ENCODE measurements at regions not wholly inside any gene's neighbourhood (a gene's known extent, or its start where the extent isn't known, plus 50 kb on each side); places are given as distances from the start of the nearest gene placed in this dataset.

DNA sequence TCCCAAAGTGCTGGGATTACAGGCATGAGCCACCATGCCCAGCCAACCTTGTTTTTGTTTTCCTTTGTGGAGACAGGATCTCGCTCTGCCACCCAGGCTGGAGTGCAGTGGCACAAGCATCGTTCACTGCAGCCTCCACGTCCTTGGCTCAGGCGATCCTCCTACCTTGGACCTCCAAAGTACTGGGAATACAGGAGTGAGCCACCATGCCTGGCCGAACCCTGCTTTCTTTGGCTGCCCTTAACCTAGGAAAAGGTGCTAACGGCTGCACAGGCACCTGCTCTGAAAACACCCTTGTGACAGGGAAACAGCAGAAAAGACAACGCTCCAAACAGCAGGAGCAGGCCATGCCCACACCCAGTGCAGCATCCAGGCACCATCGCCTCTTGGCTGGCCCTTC is 71.9 kb downstream of the OAT start:
- no peak for DNase-seq (ENCODE audit: low read depth in 2 of 2)

GRCh38 chr10:124345521-124345920 is 73.2 kb downstream of the OAT start:
- DNase-seq (ENCODE audit: low read depth in 2 of 2): no peak

GRCh38 chr10:124344931-124345330 is 73.8 kb downstream of the OAT start:
- DNase-seq (ENCODE audit: low read depth in 2 of 2): no peak

DNA sequence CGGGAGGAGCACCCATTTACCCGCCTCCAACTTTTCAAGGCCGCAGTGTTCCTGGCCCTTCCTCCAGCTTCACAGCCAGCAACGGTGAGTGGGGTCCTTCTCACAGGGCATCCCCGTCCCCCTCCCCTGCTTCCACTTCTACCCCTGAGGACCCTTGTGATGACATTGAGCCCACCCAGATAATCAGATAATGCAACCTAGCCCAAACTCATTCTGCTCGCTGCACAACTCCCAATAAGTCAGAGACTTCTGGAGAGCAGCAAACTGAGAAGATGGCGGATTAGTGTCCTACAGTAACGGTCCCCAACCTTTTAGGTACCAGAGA is 74.5 kb downstream of the OAT start:
- DNase-seq (ENCODE audit: low read depth in 2 of 2): no peak

- no peak for DNase-seq (ENCODE audit: low read depth in 2 of 2)
Observed at GRCh38 chr10:124343351-124344265, 75.1 kb downstream of the OAT start.

DNA sequence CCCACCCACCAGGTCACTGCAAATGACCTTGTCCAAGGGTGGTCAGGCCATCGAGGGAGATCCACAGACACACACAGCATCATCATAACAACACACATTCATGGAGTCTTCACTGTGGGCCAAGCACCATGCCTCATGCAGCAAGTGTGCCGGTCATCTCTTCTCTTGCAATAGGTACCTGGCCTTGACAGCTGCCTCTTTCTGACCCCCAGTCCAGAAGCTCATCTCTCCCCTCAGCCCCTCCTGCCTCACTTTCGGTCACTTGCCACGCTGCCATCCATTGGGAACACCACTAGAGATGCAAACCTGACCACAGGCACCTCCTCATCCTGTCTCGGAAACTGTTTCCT is 75.9 kb downstream of the OAT start:
- DNase-seq (ENCODE audit: low read depth in 2 of 2): no peak

DNA sequence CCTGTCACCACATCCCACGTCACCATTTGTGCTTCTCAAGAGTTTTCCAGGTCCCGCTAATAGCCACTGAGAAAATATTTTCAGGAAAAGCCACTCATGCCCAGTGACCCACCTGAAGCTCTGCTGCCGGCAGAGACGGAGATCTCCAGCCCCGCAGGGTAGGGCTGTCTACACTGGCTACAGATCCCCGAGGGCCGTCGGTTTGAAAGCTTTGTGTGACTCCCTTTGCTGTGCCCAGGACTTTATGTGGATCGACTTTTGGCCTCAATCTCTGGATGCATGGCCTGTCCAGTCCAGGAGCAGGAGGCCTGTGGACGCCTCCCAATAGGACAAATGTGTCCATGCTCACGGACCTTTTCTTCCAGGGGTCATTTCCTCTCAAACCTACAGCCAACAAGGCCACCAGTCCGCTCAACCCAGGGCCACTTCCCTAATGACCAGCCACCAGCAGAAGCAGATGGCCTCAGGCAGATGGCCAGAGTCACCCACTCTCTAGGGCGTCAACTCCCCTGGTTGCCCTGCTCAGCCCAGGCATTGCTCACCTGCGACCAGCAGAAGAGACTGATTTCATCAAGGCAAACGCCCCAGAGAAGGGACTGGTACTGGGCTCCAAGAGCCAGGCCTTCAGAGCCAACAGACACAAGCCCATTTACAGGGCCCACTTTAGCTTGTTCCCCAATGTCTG is 76.4 kb downstream of the OAT start:
- no peak for DNase-seq (ENCODE audit: low read depth in 2 of 2)

DNA sequence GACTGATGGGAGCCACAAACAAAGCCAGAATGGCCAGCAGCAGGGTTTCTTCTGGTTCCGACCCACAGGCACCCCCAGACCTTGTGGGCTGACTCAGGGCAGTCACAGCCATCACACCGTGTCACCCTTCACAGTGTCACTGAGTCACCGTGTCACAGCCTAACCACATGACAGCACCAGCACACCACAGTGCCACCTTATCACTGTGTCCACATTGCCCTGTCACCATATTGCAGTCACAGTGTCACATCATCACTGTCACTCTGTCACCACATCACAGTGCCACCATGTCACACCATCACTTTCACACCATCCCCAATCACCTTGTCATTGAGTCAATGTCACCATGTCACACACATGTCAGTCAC is 77.0 kb downstream of the OAT start:
- DNase-seq (ENCODE audit: low read depth in 2 of 2): no peak

- peak; percentile 31 to 36 for DNase-seq (ENCODE audit: low read depth in 2 of 2)
Observed at GRCh38 chr10:124340033-124340760, 78.5 kb downstream of the OAT start.

DNA sequence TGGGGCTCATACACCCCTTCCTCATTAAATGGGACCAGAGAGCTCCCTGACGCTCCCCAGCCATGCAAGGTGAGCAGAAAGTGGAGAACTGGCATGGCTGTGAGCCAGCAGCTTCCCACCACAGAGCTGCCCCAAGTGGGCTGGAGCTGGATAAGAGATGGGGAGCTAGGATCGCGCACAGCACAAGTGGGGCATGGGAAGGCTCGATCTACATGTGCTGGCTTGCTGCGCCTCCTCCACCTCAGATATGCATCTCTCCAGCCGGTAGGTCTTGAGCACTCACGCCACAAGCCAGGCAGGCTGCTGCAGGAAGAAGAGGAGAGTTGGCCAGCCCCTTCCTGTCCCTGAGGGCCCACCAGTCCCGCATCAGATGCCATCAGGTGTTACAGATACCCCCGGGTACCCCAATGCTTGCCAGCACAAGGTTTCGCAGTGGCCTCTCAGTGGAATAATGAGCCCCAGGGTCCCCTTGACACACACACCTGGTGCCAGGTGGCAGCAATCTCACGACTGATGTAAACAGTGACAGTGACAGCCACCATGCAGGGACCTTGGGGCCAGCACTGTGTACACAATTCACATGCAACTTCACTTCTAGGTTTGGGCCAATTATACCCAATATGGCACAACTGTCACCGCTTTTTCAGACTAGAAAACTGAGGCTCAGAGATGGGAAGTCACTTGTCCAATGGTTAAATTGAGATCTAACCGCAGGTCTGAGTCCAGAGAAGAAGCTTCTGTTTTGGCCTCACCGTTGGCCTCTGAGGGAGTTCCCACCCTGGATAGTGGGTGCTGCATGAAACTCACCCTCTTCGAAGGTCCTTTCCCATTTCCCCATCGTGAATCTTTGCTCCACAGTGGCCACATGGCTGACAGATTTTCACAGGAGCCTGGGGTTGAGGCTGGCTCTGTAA is 79.3 kb downstream of the OAT start:
- no peak for DNase-seq (ENCODE audit: low read depth in 2 of 2)

- no peak for DNase-seq (ENCODE audit: low read depth in 2 of 2)
Observed at GRCh38 chr10:124338276-124338925, 80.3 kb downstream of the OAT start.

GRCh38 chr10:124336186-124336585 is 82.5 kb downstream of the OAT start:
- no peak for DNase-seq (ENCODE audit: low read depth in 2 of 2)

GRCh38 chr10:124333931-124334330 is 84.8 kb downstream of the OAT start:
- no peak for DNase-seq (ENCODE audit: low read depth in 2 of 2)

DNA sequence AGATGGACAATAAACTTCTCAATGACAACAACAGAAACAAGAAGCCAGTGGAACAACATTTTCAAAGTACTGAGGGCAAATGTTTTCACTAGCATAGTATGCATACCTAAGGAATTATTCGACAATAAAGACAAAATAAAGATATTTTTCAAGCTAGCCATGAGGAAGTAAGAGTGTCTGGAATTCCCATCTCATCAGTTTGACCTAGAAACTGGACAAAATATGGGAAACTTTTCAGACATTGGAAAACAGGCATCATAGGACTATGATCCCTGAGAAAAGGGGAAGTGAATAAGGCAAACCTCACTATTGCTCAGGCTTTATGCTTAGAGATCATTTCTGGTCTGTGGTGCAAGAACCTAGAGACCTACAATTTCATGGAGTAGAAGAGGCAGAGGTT is 86.3 kb downstream of the OAT start:
- no peak for DNase-seq (ENCODE audit: low read depth in 2 of 2)

- no peak for DNase-seq (ENCODE audit: low read depth in 2 of 2)
Observed at GRCh38 chr10:124329941-124330340, 88.8 kb downstream of the OAT start.

GRCh38 chr10:124329362-124329761 is 89.4 kb downstream of the OAT start:
- no peak for DNase-seq (ENCODE audit: low read depth in 2 of 2)

DNA sequence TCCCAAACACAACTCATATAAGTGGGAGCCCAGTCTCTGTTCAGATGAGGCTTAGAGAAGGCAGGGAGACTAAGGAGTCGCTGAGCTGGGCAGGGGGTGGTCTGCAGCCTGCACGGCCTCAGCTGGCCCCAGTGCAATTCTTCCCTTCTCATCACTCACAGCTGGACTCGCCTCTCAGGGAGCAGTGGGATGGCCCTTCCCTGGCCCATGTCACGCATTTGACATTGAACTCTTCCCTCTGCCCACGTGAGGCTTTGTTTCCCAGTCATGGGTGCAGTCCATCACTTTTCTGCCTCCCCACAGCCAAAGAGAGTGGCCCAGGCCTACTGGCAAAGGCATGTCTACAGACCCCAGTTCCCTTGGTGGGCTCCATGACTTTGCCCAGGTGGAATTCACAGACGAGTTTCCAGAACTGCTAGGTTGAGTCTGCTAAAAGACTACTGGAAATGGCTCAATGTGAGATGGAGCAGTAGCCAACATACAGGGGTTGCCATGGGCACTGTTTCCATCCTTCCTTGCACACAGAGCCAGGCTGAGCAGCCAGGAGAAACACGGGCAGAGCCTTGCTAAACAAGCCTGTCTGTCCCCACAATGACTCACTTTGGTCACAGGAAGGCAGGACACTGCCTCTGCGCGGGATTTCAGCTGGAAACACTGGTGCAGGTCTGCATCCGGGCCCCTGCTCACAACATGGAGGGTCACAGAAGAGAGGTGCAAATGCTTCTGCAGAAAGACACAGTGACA is 90.1 kb downstream of the OAT start:
- no peak for DNase-seq (ENCODE audit: low read depth in 2 of 2)

GRCh38 chr10:124325998-124326636 is 92.6 kb downstream of the OAT start:
- no peak for DNase-seq (ENCODE audit: low read depth in 2 of 2)

- DNase-seq (ENCODE audit: low read depth in 2 of 2): no peak
Observed at GRCh38 chr10:124325633-124325914, 93.1 kb downstream of the OAT start.

Measured in fibroblast of skin of left quadriceps (primary cell).